Lower leg skin (tissue), 3 donors: ENCODE measurements at regions not wholly inside any gene's neighbourhood (a gene's known extent, or its start where the extent isn't known, plus 50 kb on each side); places are given as distances from the start of the nearest gene placed in this dataset.

Source experiments
- CTCF ChIP-seq, 3 donors: fragments of 450-650 bp; IDR thresholded peaks; one replicate each; pipeline ENCODE4 v1.5.1; 2016; ENCODE audit warnings: antibody characterized with exemption in 3 of 3, mild to moderate bottlenecking in 3 of 3, moderate library complexity in 2 of 3
- POLR2A ChIP-seq, 2 donors: fragments of 450-650 bp; IDR thresholded peaks; one replicate each; pipeline ENCODE4 v1.6.1; 2016 to 2017; ENCODE audit warnings: antibody characterized with exemption in 2 of 2, mild to moderate bottlenecking in 1 of 2, moderate library complexity in 1 of 2

GRCh38 chr19:13668964-13669363 lies 95.4 kb upstream of the MRI1 start:
- TF ChIP-seq POLR2A (IDR thresholded peaks at IDR 0.05), result no peak
- no peak for TF ChIP-seq CTCF (IDR thresholded peaks at IDR 0.05)
